Activated CD4-positive, alpha-beta T cell treated with anti-CD3 and anti-CD28 coated beads for 48 hours (primary cell): ENCODE measurements at regions not wholly inside any gene's neighbourhood (a gene's known extent, or its start where the extent isn't known, plus 50 kb on each side); places are given as distances from the start of the nearest gene placed in this dataset.

Experiments
- DNase-seq: peaks from one replicate; pipeline ENCODE4 v3.0.0-alpha.2; 2020

- no peak for DNase-seq
Observed at GRCh38 chr18:25866331-25866730, 224.1 kb downstream of the SS18 start.

GRCh38 chr18:25862881-25863600 lies 227.4 kb downstream of the SS18 start:
- DNase-seq, result no peak

GRCh38 chr18:25853691-25854433 lies 236.6 kb downstream of the SS18 start:
- DNase-seq, result no peak

- no peak for DNase-seq
Observed at GRCh38 chr18:25843791-25844190, 246.6 kb downstream of the SS18 start.

- no peak for DNase-seq
Observed at GRCh38 chr18:25842665-25843064, 247.7 kb downstream of the SS18 start.

GRCh38 chr18:25834061-25834460 lies 256.4 kb downstream of the SS18 start:
- DNase-seq, result no peak

- peak; percentile 43 for DNase-seq
Observed at GRCh38 chr18:25832001-25832604, 258.3 kb downstream of the SS18 start.

- no peak for DNase-seq
Observed at GRCh38 chr18:25831301-25831701, 259.1 kb downstream of the SS18 start.

GRCh38 chr18:25830787-25831186 lies 259.6 kb downstream of the SS18 start:
- DNase-seq, result no peak

- DNase-seq, result no peak
Observed at GRCh38 chr18:25827961-25828561, 262.4 kb downstream of the SS18 start.

- no peak for DNase-seq
Observed at GRCh38 chr18:25827228-25827627, 263.2 kb downstream of the SS18 start.

GRCh38 chr18:25826823-25827222 lies 263.6 kb downstream of the SS18 start:
- DNase-seq, result no peak

GRCh38 chr18:25825979-25826776 lies 264.2 kb downstream of the SS18 start:
- no peak for DNase-seq

- DNase-seq, result no peak
Observed at GRCh38 chr18:25825056-25825455, 265.4 kb downstream of the SS18 start.

GRCh38 chr18:25819746-25820363 lies 270.6 kb downstream of the SS18 start:
- no peak for DNase-seq

- no peak for DNase-seq
Observed at GRCh38 chr18:25818505-25818904, 271.9 kb downstream of the SS18 start.

- DNase-seq, result no peak
Observed at GRCh38 chr18:25817546-25818237, 272.7 kb downstream of the SS18 start.

GRCh38 chr18:25815659-25816058 lies 274.8 kb downstream of the SS18 start:
- DNase-seq, result no peak

GRCh38 chr18:25814841-25815458 lies 275.5 kb downstream of the SS18 start:
- no peak for DNase-seq

- no peak for DNase-seq
Observed at GRCh38 chr18:25813110-25813509, 277.3 kb downstream of the SS18 start.

- DNase-seq, result no peak
Observed at GRCh38 chr18:25810736-25811135, 279.7 kb downstream of the SS18 start.
